Fibroblast of lung (primary cell): ENCODE measurements at regions not wholly inside any gene's neighbourhood (a gene's known extent, or its start where the extent isn't known, plus 50 kb on each side); places are given as distances from the start of the nearest gene placed in this dataset.

Experiments
- DNase-seq, 2 donors: peaks; one replicate each; pipeline versions ENCODE4 v3.0.0 to v3.0.0-alpha.2; 2010; ENCODE audit warnings: low read depth in 2 of 2
- H2AFZ ChIP-seq: 2 replicates; pipeline ENCODE4 v1.5.1; 2012; ENCODE audit warnings: low read length, control low read depth, inconsistent platforms
- H3K27ac ChIP-seq: 2 replicates; pipeline ENCODE4 v1.5.1; 2011; ENCODE audit warnings: low read length, control low read depth; ENCODE audit not compliant: insufficient read depth
- H3K27me3 ChIP-seq: 2 replicates; pipeline ENCODE4 v1.5.1; 2011; ENCODE audit warnings: mild to moderate bottlenecking, low read length; ENCODE audit not compliant: control insufficient read depth, insufficient read depth
- H3K36me3 ChIP-seq: 2 replicates; pipeline ENCODE4 v1.5.1; 2011; ENCODE audit warnings: low read length; ENCODE audit not compliant: control insufficient read depth, insufficient read depth
- H3K4me1 ChIP-seq: 2 replicates; pipeline ENCODE4 v1.5.1; 2011; ENCODE audit warnings: low read length; ENCODE audit not compliant: control insufficient read depth, insufficient read depth; ENCODE audit errors: extremely low read depth
- H3K4me2 ChIP-seq: 2 replicates; pipeline ENCODE4 v1.5.1; 2011; ENCODE audit warnings: low read length, control low read depth; ENCODE audit not compliant: insufficient read depth; ENCODE audit errors: extremely low read depth
- H3K4me3 ChIP-seq, 4 experiments: fragments of 200-600 bp in 1 of 4; sonication (generic) in 1 of 4; replicated peaks in 1 of 4; 2 replicates each; pipeline ENCODE4 v1.5.1; 2011 to 2016; ENCODE audit warnings: low read length in 4 of 4, low read depth in 3 of 4, mild to moderate bottlenecking in 3 of 4, control low read depth in 2 of 4, inconsistent platforms in 1 of 4, mixed read lengths in 1 of 4; ENCODE audit not compliant: insufficient read depth in 1 of 4; ENCODE audit errors: control extremely low read depth in 1 of 4
- H3K79me2 ChIP-seq: 2 replicates; pipeline ENCODE4 v1.5.1; 2012; ENCODE audit warnings: mild to moderate bottlenecking, low read length, inconsistent platforms; ENCODE audit not compliant: control insufficient read depth, insufficient read depth
- H3K9ac ChIP-seq: 2 replicates; pipeline ENCODE4 v1.5.1; 2011; ENCODE audit warnings: mild to moderate bottlenecking, low read length, control low read depth; ENCODE audit not compliant: insufficient read depth
- H3K9me3 ChIP-seq: 2 replicates; pipeline ENCODE4 v1.5.1; 2012; ENCODE audit warnings: low read depth, low read length; ENCODE audit not compliant: control insufficient read depth, insufficient read depth
- H4K20me1 ChIP-seq: 2 replicates; pipeline ENCODE4 v1.5.1; 2011; ENCODE audit warnings: low read length; ENCODE audit not compliant: control insufficient read depth, insufficient read depth; ENCODE audit errors: extremely low read depth
- CTCF ChIP-seq, 2 donors: IDR thresholded peaks in 1 of 2; conservative IDR thresholded peaks in 1 of 2; 1 replicate in 1 of 2; 2 replicates in 1 of 2; pipeline ENCODE4 v1.5.1; 2011 to 2012; ENCODE audit warnings: low read length in 2 of 2, control low read depth in 1 of 2, inconsistent platforms in 1 of 2, low read depth in 1 of 2, mild to moderate bottlenecking in 1 of 2
- EZH2 ChIP-seq: IDR thresholded peaks from 2 replicates; pipeline ENCODE4 v1.5.1; 2012; ENCODE audit warnings: low read length, control low read depth, mild to moderate bottlenecking; ENCODE audit errors: missing control alignments

GRCh38 chr4:132662456-132662855, 486.6 kb upstream of the PCDH10 start:
- Histone ChIP-seq H3K36me3 (no peaks in the 10 kb centered on the region), H3K4me3 (no peak overlapping the region), H3K4me2 (no peak overlapping the region), H4K20me1 (no peaks in the 10 kb centered on the region), H2AFZ (no peak overlapping the region), H3K27ac (no peak overlapping the region), H3K79me2 (no peaks in the 10 kb centered on the region), H3K4me1 (no peaks in the 10 kb centered on the region), H3K27me3 (no peaks in the 10 kb centered on the region), H3K9ac (no peak overlapping the region), H3K9me3 (no peaks in the 10 kb centered on the region)
- TF ChIP-seq CTCF (conservative IDR thresholded peaks at IDR 0.05 in 1 of 2, IDR thresholded peaks at IDR 0.05 in 1 of 2; ENCODE audit: low read depth in 1 of 2, low read length in 2 of 2) (no peak), EZH2 (no peak)
- DNase-seq: no peak

DNA sequence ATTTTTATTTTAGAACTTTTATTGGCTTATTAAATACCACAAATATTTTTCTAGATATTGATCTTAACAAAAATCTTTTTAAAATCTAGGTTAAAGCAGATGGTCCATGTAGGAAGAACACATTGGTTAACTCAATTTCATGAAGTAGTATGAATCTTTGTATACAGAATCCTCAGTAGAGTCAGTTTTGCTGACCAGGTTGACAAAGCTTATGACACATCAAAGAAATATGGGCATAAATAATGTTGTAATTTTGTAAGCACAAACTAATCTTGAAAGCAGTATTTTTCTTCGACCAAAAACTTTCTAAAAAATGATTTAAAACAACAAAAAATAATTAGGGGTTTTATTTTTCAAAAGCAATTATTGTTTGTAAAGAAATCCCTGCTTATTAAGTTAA, 479.3 kb upstream of the PCDH10 start:
- Histone ChIP-seq H4K20me1 (no peaks in the 10 kb centered on the region), H3K9me3 (no peaks in the 10 kb centered on the region), H3K27ac (no peak overlapping the region), H3K36me3 (no peaks in the 10 kb centered on the region), H3K79me2 (no peaks in the 10 kb centered on the region), H2AFZ (no peak overlapping the region), H3K4me2 (no peak overlapping the region), H3K4me3 (no peak overlapping the region), H3K27me3 (no peaks in the 10 kb centered on the region), H3K9ac (no peak overlapping the region), H3K4me1 (no peaks in the 10 kb centered on the region)
- TF ChIP-seq EZH2: no peak
- no peak for TF ChIP-seq CTCF (conservative IDR thresholded peaks at IDR 0.05 in 1 of 2, IDR thresholded peaks at IDR 0.05 in 1 of 2; ENCODE audit: low read depth in 1 of 2, low read length in 2 of 2)
- DNase-seq: no peak

DNA sequence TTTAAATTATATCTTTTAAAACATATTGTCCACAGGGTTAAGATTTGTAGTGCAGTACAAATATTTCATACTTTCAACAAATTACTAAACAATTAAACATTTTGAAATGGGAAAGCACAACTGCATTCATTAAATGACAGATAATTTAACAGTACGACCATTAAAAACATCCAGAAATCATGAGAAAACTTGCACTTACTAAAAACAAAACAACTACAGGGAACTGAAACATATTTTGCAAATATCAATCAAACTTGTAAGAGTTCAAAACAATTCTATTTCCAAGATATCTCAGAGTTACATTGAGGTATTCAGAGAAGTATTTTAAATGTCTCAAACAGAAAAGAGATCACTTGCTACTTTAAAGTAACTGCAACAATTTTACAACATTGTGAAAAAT, 478.5 kb upstream of the PCDH10 start:
- Histone ChIP-seq H3K4me3 (no peak overlapping the region), H3K9ac (no peak overlapping the region), H3K27ac (no peak overlapping the region), H3K27me3 (no peaks in the 10 kb centered on the region), H3K36me3 (no peaks in the 10 kb centered on the region), H3K4me1 (no peaks in the 10 kb centered on the region), H2AFZ (no peak overlapping the region), H4K20me1 (no peaks in the 10 kb centered on the region), H3K4me2 (no peak overlapping the region), H3K79me2 (no peaks in the 10 kb centered on the region), H3K9me3 (no peaks in the 10 kb centered on the region)
- no peak for DNase-seq
- TF ChIP-seq EZH2 (no peak), CTCF (conservative IDR thresholded peaks at IDR 0.05 in 1 of 2, IDR thresholded peaks at IDR 0.05 in 1 of 2; ENCODE audit: low read depth in 1 of 2, low read length in 2 of 2) (no peak)
